Stimulated activated CD4-positive, alpha-beta T cell treated with anti-CD3 and anti-CD28 coated beads, Interleukin-15, amount 100 ng/mL, for 24 hours (primary cell): ENCODE measurements at regions not wholly inside any gene's neighbourhood (a gene's known extent, or its start where the extent isn't known, plus 50 kb on each side); places are given as distances from the start of the nearest gene placed in this dataset.
"Not testable (repeated sequence)": the region's sequence is repeated elsewhere in the genome, so short reads cannot be mapped to it uniquely, and the experiment has no call there.

Source experiments
- DNase-seq: peaks from one replicate; pipeline ENCODE4 v3.0.0-alpha.2; 2020

- DNase-seq, result no peak
Observed at GRCh38 chr2:195342061-195342460, 315.0 kb upstream of the SLC39A10 start.

- no peak for DNase-seq
Observed at GRCh38 chr2:195338856-195339255, 318.2 kb upstream of the SLC39A10 start.

- DNase-seq, result no peak
Observed at GRCh38 chr2:195337597-195337996, 319.4 kb upstream of the SLC39A10 start.

- DNase-seq, result no peak
Observed at GRCh38 chr2:195333869-195334268, 323.2 kb upstream of the SLC39A10 start.

- no peak for DNase-seq
Observed at GRCh38 chr2:195331966-195332365, 325.1 kb upstream of the SLC39A10 start.

- no peak for DNase-seq
Observed at GRCh38 chr2:195331129-195331528, 325.9 kb upstream of the SLC39A10 start.

- no peak for DNase-seq
Observed at GRCh38 chr2:195330513-195330956, 326.5 kb upstream of the SLC39A10 start.

- not testable (repeated sequence) for DNase-seq
Observed at GRCh38 chr2:195329784-195330183, 327.2 kb upstream of the SLC39A10 start.

GRCh38 chr2:195326537-195326936 lies 330.5 kb upstream of the SLC39A10 start:
- DNase-seq, result no peak

- DNase-seq, result no peak
Observed at GRCh38 chr2:195322324-195322723, 334.7 kb upstream of the SLC39A10 start.

- no peak for DNase-seq
Observed at GRCh38 chr2:195320413-195320973, 336.5 kb upstream of the SLC39A10 start.

- DNase-seq, result no peak
Observed at GRCh38 chr2:195319548-195320412, 337.2 kb upstream of the SLC39A10 start.

- no peak for DNase-seq
Observed at GRCh38 chr2:195319112-195319460, 337.9 kb upstream of the SLC39A10 start.

GRCh38 chr2:195318440-195319111 lies 338.4 kb upstream of the SLC39A10 start:
- DNase-seq, result peak; percentile 45

- DNase-seq, result no peak
Observed at GRCh38 chr2:195317550-195317949, 339.5 kb upstream of the SLC39A10 start.

- DNase-seq, result no peak
Observed at GRCh38 chr2:195316486-195316885, 340.5 kb upstream of the SLC39A10 start.

GRCh38 chr2:195313962-195314361 lies 343.1 kb upstream of the SLC39A10 start:
- DNase-seq, result no peak

- DNase-seq, result no peak
Observed at GRCh38 chr2:195312662-195313061, 344.4 kb upstream of the SLC39A10 start.

GRCh38 chr2:195308163-195308562 lies 348.9 kb upstream of the SLC39A10 start:
- no peak for DNase-seq

GRCh38 chr2:195307751-195308150 lies 349.3 kb upstream of the SLC39A10 start:
- DNase-seq, result no peak

- DNase-seq, result no peak
Observed at GRCh38 chr2:195304310-195304709, 352.7 kb upstream of the SLC39A10 start.

- no peak for DNase-seq
Observed at GRCh38 chr2:195300631-195301030, 356.4 kb upstream of the SLC39A10 start.

GRCh38 chr2:195299600-195299999 lies 357.4 kb upstream of the SLC39A10 start:
- no peak for DNase-seq

GRCh38 chr2:195296490-195296889 lies 360.5 kb upstream of the SLC39A10 start:
- no peak for DNase-seq
